Effector memory CD4-positive, alpha-beta T cell (primary cell): ENCODE measurements at regions not wholly inside any gene's neighbourhood (a gene's known extent, or its start where the extent isn't known, plus 50 kb on each side); places are given as distances from the start of the nearest gene placed in this dataset.

Source experiments
- DNase-seq, 3 donors: peaks; one replicate each; pipeline ENCODE4 v3.0.0-alpha.2; 2020
- H3K27ac ChIP-seq: 2 replicates; pipeline ENCODE4 v1.7.0; 2013; ENCODE audit warnings: mild to moderate bottlenecking, low read length, moderate library complexity; ENCODE audit not compliant: insufficient read depth, poor library complexity, severe bottlenecking
- H3K27me3 ChIP-seq: replicated peaks from 2 replicates; pipeline ENCODE4 v1.7.0; 2013; ENCODE audit warnings: mild to moderate bottlenecking, low read length; ENCODE audit not compliant: insufficient read depth, control insufficient read depth, poor library complexity, severe bottlenecking
- H3K36me3 ChIP-seq: 2 replicates; pipeline ENCODE4 v1.7.0; 2013; ENCODE audit warnings: mild to moderate bottlenecking, low read length, moderate library complexity; ENCODE audit not compliant: control insufficient read depth, insufficient read depth
- H3K4me1 ChIP-seq: 2 replicates; pipeline ENCODE4 v1.7.0; 2013; ENCODE audit warnings: low read length, mild to moderate bottlenecking; ENCODE audit not compliant: control insufficient read depth, insufficient read depth, poor library complexity, severe bottlenecking
- H3K4me3 ChIP-seq: 2 replicates; pipeline ENCODE4 v1.7.0; 2013; ENCODE audit warnings: low read length, low read depth, mild to moderate bottlenecking; ENCODE audit not compliant: insufficient read depth, poor library complexity, severe bottlenecking
- H3K9me3 ChIP-seq: 2 replicates; pipeline ENCODE4 v1.7.0; 2013; ENCODE audit warnings: mild to moderate bottlenecking, low read length, moderate library complexity; ENCODE audit not compliant: control insufficient read depth

DNA sequence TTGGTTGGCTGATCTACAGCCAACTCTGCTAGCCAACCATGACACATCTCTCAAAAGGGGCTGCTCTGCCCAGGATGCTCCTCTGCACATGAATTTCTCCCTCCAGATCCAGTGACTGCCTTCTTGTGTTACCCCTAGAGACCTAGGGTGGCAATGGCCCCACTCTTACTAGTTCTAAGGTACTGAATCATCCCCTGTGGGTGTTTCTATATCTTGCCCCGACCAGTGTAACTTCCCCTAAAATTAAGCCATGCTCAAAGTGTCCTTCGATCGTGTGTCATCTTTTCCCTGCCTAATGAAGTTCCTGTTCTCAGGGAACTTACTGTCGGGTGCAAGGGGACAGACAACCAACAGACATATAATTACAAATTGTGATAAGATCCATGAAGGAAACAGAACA is 113.3 kb downstream of the FAM76B start:
- Histone ChIP-seq H3K4me3 (no peak overlapping the region), H3K27ac (no peak overlapping the region), H3K27me3 (no peaks in the 10 kb centered on the region), H3K9me3 (no peaks in the 10 kb centered on the region), H3K4me1 (no peaks in the 10 kb centered on the region), H3K36me3 (no peaks in the 10 kb centered on the region)
- no peak for DNase-seq

- Histone ChIP-seq H3K27me3 (no peaks in the 10 kb centered on the region), H3K4me3 (no peak overlapping the region), H3K27ac (no peak overlapping the region), H3K4me1 (no peaks in the 10 kb centered on the region), H3K36me3 (no peaks in the 10 kb centered on the region), H3K9me3 (no peaks in the 10 kb centered on the region)
- no peak for DNase-seq
These were observed 114.0 kb downstream of the FAM76B start for GRCh38 chr11:95675585-95675984.

GRCh38 chr11:95674657-95675358 is 114.8 kb downstream of the FAM76B start:
- DNase-seq, result no peak
- no peaks in the 10 kb centered on the region for H3K9me3 ChIP-seq
- H3K4me1 ChIP-seq, result no peaks in the 10 kb centered on the region
- H3K27me3 ChIP-seq, result no peaks in the 10 kb centered on the region
- no peak overlapping the region for H3K4me3 ChIP-seq
- H3K27ac ChIP-seq, result no peak overlapping the region
- H3K36me3 ChIP-seq, result no peaks in the 10 kb centered on the region

- H3K36me3 ChIP-seq, result no peaks in the 10 kb centered on the region
- H3K4me3 ChIP-seq, result no peak overlapping the region
- DNase-seq, result no peak
- H3K27me3 ChIP-seq, result no peaks in the 10 kb centered on the region
- H3K9me3 ChIP-seq, result no peaks in the 10 kb centered on the region
- no peak overlapping the region for H3K27ac ChIP-seq
- no peaks in the 10 kb centered on the region for H3K4me1 ChIP-seq
These were observed 117.8 kb downstream of the FAM76B start for GRCh38 chr11:95671768-95672167.

DNA sequence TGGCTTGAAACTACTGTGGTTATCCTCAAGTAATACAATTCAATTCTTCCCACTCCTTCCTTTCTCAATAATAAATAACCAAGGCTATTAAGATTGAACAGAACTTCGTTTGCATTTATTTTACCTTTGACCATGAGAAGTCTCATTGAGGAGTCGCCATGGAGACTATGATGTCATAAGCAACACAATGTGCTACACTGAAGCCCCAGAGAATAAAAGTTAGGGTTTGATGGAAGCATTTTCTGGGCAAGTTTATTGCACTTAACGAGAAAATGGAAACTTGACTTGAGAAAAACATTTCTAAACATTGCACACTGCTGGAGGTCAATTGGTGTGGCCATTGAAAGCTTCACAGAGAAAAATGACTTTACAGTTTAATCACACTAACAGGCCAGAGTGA is 121.5 kb downstream of the FAM76B start:
- no peak overlapping the region for H3K27ac ChIP-seq
- no peaks in the 10 kb centered on the region for H3K9me3 ChIP-seq
- no peaks in the 10 kb centered on the region for H3K36me3 ChIP-seq
- H3K27me3 ChIP-seq, result no peaks in the 10 kb centered on the region
- no peak overlapping the region for H3K4me3 ChIP-seq
- DNase-seq, result no peak
- H3K4me1 ChIP-seq, result no peaks in the 10 kb centered on the region

DNA sequence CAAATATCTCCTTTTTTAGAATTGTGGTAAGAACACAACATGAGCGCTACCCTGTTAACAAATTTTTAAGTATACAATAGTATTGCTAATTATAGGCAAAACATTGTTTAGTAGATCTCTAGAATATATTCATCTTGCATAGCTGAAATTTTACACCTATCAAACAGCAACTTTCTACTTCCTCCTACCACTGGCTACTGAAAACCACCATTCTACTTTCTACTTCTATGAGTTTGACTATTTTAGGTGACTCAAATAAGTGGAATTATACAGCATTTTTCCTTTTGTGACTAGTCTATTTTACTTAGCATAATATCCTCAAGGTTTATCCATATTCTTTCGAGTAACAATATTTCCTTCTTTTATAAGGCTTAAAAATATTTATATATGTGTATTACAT is 128.4 kb downstream of the FAM76B start:
- no peaks in the 10 kb centered on the region for H3K9me3 ChIP-seq
- no peak for DNase-seq
- H3K27me3 ChIP-seq, result no peaks in the 10 kb centered on the region
- H3K27ac ChIP-seq, result no peak overlapping the region
- no peaks in the 10 kb centered on the region for H3K36me3 ChIP-seq
- no peaks in the 10 kb centered on the region for H3K4me1 ChIP-seq
- no peak overlapping the region for H3K4me3 ChIP-seq

DNA sequence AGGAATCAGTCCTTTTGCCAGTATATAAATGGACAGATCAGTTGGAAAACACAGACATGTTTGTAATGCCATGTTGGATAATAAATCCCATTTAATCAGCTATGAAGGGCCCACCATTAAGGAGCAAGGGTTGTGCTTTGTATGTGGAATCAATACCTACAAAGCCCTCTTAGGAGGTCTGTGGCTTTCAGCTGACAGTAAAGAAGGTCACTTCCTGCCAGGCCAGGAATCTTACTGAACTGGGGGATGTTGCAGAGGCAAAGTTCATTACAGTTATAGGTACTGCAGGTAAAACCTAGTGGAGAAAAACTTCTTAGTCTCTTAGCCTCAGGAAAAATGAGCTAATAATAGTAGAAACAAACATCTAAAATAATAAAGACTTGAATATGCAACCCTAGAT is 129.5 kb downstream of the FAM76B start:
- no peaks in the 10 kb centered on the region for H3K27me3 ChIP-seq
- H3K9me3 ChIP-seq, result no peaks in the 10 kb centered on the region
- H3K36me3 ChIP-seq, result no peaks in the 10 kb centered on the region
- no peak for DNase-seq
- no peak overlapping the region for H3K27ac ChIP-seq
- no peak overlapping the region for H3K4me3 ChIP-seq
- H3K4me1 ChIP-seq, result no peaks in the 10 kb centered on the region

GRCh38 chr11:95659088-95659487 is 130.5 kb downstream of the FAM76B start:
- Histone ChIP-seq H3K36me3 (no peaks in the 10 kb centered on the region), H3K9me3 (no peaks in the 10 kb centered on the region), H3K27ac (no peak overlapping the region), H3K4me3 (no peak overlapping the region), H3K4me1 (no peaks in the 10 kb centered on the region), H3K27me3 (no peaks in the 10 kb centered on the region)
- no peak for DNase-seq

DNA sequence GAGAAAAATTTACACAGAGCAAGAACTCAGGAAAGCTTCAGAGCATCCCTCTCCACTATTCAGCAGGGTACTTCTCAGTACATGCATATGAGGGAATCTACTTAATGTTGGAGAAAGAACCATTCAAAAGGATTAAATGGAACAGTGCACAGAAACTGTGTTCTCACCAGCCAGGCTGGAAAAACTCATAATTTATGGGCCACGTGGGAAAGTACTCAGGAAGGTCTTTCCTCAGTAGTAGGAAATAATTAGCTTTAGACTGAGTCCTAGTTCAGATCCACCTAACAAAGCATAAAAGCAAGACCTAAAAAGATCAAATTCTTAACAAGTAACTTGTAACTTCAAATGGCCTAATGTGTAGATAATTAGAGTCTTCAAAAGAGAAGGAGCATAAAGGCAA is 134.0 kb downstream of the FAM76B start:
- H3K27ac ChIP-seq, result no peak overlapping the region
- H3K9me3 ChIP-seq, result no peaks in the 10 kb centered on the region
- no peaks in the 10 kb centered on the region for H3K36me3 ChIP-seq
- no peaks in the 10 kb centered on the region for H3K27me3 ChIP-seq
- H3K4me3 ChIP-seq, result no peak overlapping the region
- DNase-seq, result no peak
- no peaks in the 10 kb centered on the region for H3K4me1 ChIP-seq

- no peaks in the 10 kb centered on the region for H3K27me3 ChIP-seq
- no peaks in the 10 kb centered on the region for H3K9me3 ChIP-seq
- H3K4me1 ChIP-seq, result no peaks in the 10 kb centered on the region
- no peak overlapping the region for H3K27ac ChIP-seq
- no peaks in the 10 kb centered on the region for H3K36me3 ChIP-seq
- H3K4me3 ChIP-seq, result no peak overlapping the region
- no peak for DNase-seq
These were observed 135.9 kb downstream of the FAM76B start for GRCh38 chr11:95653680-95654079.
